Inflammatory macrophage treated with lipopolysaccharide for 1 hour (primary cell): ENCODE measurements at regions not wholly inside any gene's neighbourhood (a gene's known extent, or its start where the extent isn't known, plus 50 kb on each side); places are given as distances from the start of the nearest gene placed in this dataset.
A peak's percentile ranks its signal among the peaks of the same experiment; 100 is the strongest.

Experiments
- DNase-seq, 2 donors: peaks; one replicate each; pipeline ENCODE4 v3.0.0-alpha.2; 2020 to 2022

GRCh38 chr4:156593464-156593863, 378.1 kb downstream of the PDGFC start:
- DNase-seq: no peak

- no peak for DNase-seq
Measured at GRCh38 chr4:156591679-156592078, 379.9 kb downstream of the PDGFC start.

- no peak for DNase-seq
Measured at GRCh38 chr4:156584100-156584499, 387.5 kb downstream of the PDGFC start.

GRCh38 chr4:156583265-156583664, 388.3 kb downstream of the PDGFC start:
- no peak for DNase-seq

- no peak for DNase-seq
Measured at GRCh38 chr4:156581282-156582063, 390.1 kb downstream of the PDGFC start.

GRCh38 chr4:156578713-156579112, 392.9 kb downstream of the PDGFC start:
- DNase-seq: no peak

GRCh38 chr4:156578005-156578404, 393.6 kb downstream of the PDGFC start:
- DNase-seq: no peak

GRCh38 chr4:156576946-156577345, 394.7 kb downstream of the PDGFC start:
- no peak for DNase-seq

GRCh38 chr4:156575430-156576073, 396.0 kb downstream of the PDGFC start:
- DNase-seq: peak; percentile 6 to 38

- DNase-seq: no peak
Measured at GRCh38 chr4:156571146-156571545, 400.5 kb downstream of the PDGFC start.

- DNase-seq: no peak
Measured at GRCh38 chr4:156569535-156569934, 402.1 kb downstream of the PDGFC start.

- DNase-seq: no peak
Measured at GRCh38 chr4:156568484-156568883, 403.1 kb downstream of the PDGFC start.

GRCh38 chr4:156568041-156568440, 403.6 kb downstream of the PDGFC start:
- no peak for DNase-seq

GRCh38 chr4:156560701-156561100, 410.9 kb downstream of the PDGFC start:
- peak; percentile 41 to 51 for DNase-seq

GRCh38 chr4:156559346-156559745, 412.3 kb downstream of the PDGFC start:
- DNase-seq: no peak

GRCh38 chr4:156558373-156559025, 413.1 kb downstream of the PDGFC start:
- no peak for DNase-seq

- DNase-seq: no peak
Measured at GRCh38 chr4:156557920-156558319, 413.7 kb downstream of the PDGFC start.

GRCh38 chr4:156556336-156556735, 415.3 kb downstream of the PDGFC start:
- DNase-seq: no peak

GRCh38 chr4:156553659-156554058, 417.9 kb downstream of the PDGFC start:
- peak in 1 of 2 donors; percentile 14 for DNase-seq

GRCh38 chr4:156547891-156548290, 423.7 kb downstream of the PDGFC start:
- DNase-seq: no peak

- DNase-seq: peak; percentile 14 to 16
Measured at GRCh38 chr4:156547439-156547838, 424.2 kb downstream of the PDGFC start.

- DNase-seq: no peak
Measured at GRCh38 chr4:156545003-156545785, 426.4 kb downstream of the PDGFC start.

- no peak for DNase-seq
Measured at GRCh38 chr4:156539376-156539775, 432.2 kb downstream of the PDGFC start.
